ENCODE measurements at regions not wholly inside any gene's neighbourhood (a gene's known extent, or its start where the extent isn't known, plus 50 kb on each side); places are given as distances from the start of the nearest gene placed in this dataset.
"Not testable (repeated sequence)": the region's sequence is repeated elsewhere in the genome, so short reads cannot be mapped to it uniquely, and the experiment has no call there.

DNA sequence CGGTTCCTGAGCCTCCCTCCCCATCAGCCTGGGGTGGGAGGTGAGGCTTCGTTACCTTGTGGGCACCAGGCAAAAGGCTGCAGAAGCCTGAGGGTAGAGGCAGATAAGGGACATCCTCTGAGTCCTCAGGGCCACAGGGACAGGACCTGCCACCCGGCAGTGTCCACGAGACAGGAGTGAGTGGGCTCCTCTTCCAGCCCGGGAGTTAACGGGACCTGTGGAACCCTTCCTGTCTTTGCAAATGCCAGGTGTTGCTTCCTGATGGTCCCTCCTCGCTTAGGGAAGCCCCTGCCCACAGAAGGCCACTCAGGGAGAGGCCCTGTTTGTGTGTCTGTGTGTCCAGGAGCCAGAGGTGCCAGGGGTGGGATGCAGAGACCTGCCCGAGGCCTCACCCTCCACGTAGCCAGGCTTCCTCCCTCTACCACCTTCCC, 111.1 kb upstream of the ALDH1A3 start:
- no peak for DNase-seq (ENCODE audit: low spot score in 2 of 2)
- Mint-ChIP-seq H3K36me3 (no peaks in the 10 kb centered on the region), H3K9me3 (peaks cover 0 to 3% of the 10 kb centered on the region in 2 donors), H3K27ac (no peak overlapping the region)
- no peak for ATAC-seq

DNA sequence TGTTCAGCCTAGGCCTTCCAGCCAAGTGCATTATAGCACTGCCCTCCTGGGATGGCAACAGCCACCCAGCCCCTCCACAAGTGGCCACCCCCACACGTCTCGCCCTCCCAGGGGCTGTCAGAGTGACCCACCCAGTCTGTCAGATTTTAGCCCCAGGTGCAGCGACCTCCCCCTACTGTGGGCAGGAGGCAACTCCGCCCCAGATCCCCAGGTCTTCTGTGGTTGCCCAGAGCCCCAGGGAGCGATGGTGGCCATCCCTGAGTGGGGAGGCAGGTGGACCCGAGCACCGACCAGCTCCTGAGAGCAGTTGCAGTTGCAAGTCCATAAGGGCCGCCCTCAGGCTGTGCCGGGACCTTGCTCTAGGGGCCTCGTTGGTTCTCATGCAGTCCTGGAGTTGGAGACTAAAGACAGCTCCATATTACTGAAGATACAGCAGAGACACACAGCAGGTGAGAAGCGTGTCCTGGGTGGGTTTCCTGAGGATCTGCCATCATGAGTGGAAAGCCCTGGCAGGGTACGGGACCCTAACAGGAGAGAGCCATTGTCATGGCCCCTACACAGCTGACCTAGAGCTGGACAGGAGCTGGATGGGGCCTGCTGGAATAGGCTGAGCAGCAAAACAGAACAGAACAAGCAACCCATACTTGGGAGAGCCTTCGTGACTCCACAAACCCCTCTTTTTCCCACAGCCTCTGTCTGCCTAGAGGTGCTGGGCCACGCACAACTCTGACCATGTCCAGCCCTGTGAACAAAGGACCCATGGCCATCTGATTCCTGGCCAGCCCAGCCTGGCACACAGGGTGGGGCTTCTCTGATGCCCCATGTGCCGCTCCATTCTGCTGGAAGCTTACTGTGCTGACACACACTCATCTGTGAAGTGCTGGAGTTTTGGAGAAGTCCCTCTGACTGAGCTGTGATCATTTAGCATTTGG, 110.3 kb upstream of the ALDH1A3 start:
- DNase-seq (ENCODE audit: low spot score in 2 of 2) (no peak), ATAC-seq (no peak)
- no peak overlapping the region for H3K27ac Mint-ChIP-seq
- H3K9me3 Mint-ChIP-seq: peaks cover 0 to 3% of the 10 kb centered on the region in 2 donors
- no peaks in the 10 kb centered on the region for H3K36me3 Mint-ChIP-seq

DNA sequence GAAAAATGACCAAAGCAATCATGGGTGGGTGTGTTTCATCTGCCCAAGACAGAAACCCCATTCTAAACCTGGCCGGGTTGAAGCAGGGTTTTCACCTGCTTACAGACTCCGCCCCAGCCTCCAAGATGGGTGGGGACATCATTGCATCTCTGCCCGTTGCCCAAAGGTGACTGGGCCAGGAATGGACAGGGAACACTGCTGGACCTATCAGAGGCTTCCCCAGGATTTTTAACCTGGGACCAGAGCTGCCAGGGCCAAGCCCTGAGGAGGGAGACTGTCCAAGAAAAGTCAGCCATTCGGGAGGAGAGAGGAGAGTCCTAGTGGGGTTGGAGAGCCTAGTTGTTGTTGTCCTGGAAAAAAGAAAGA, 109.7 kb upstream of the ALDH1A3 start:
- ATAC-seq (no peak), DNase-seq (ENCODE audit: low spot score in 2 of 2) (no peak)
- Mint-ChIP-seq H3K36me3 (no peaks in the 10 kb centered on the region), H3K27ac (no peak overlapping the region), H3K9me3 (peaks cover 0 to 3% of the 10 kb centered on the region in 2 donors)

GRCh38 chr15:100770661-100771584, 108.7 kb upstream of the ALDH1A3 start:
- H3K9me3 Mint-ChIP-seq: peaks cover 3 to 4% of the 10 kb centered on the region in 2 donors
- DNase-seq (ENCODE audit: low spot score in 2 of 2): no peak
- no peak for ATAC-seq
- peak overlapping the region in 1 of 2 donors; percentile 14 for H3K27ac Mint-ChIP-seq
- peaks cover 0 to 4% of the 10 kb centered on the region in 2 donors for H3K36me3 Mint-ChIP-seq

- peaks cover 0 to 4% of the 10 kb centered on the region in 2 donors for H3K36me3 Mint-ChIP-seq
- DNase-seq (ENCODE audit: low spot score in 2 of 2) (no peak), ATAC-seq (no peak)
- H3K27ac Mint-ChIP-seq: no peak overlapping the region
- peaks cover 3 to 4% of the 10 kb centered on the region in 2 donors for H3K9me3 Mint-ChIP-seq
Measured at GRCh38 chr15:100771746-100772145, 107.9 kb upstream of the ALDH1A3 start.

DNA sequence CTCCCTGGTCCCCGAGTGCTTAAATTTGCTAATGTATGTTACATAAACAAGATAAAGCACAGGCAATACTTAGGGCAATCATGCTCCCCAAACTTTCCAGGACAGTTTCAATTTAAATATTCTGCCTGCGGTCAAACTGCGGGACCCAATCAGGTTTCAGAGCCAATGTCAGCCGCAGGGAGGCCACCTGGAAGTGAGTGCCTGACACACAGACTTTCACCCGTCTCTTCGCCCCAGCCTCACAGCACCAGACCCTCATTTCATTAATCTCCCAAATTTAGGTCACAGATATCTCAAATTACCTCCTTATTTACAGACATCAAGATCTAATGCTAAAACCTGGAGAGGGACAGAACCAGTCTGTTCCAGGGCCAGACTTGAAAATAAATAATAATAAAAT, 107.2 kb upstream of the ALDH1A3 start:
- DNase-seq (ENCODE audit: low spot score in 2 of 2) (no peak), ATAC-seq (no peak)
- Mint-ChIP-seq H3K9me3 (peaks cover 3 to 4% of the 10 kb centered on the region in 2 donors), H3K36me3 (peaks cover 0 to 4% of the 10 kb centered on the region in 2 donors), H3K27ac (no peak overlapping the region)

GRCh38 chr15:100772892-100773520, 106.6 kb upstream of the ALDH1A3 start:
- Mint-ChIP-seq H3K27ac (no peak overlapping the region), H3K9me3 (peaks cover 3 to 4% of the 10 kb centered on the region in 2 donors), H3K36me3 (peaks cover 0 to 4% of the 10 kb centered on the region in 2 donors)
- no peak for ATAC-seq
- no peak for DNase-seq (ENCODE audit: low spot score in 2 of 2)

DNA sequence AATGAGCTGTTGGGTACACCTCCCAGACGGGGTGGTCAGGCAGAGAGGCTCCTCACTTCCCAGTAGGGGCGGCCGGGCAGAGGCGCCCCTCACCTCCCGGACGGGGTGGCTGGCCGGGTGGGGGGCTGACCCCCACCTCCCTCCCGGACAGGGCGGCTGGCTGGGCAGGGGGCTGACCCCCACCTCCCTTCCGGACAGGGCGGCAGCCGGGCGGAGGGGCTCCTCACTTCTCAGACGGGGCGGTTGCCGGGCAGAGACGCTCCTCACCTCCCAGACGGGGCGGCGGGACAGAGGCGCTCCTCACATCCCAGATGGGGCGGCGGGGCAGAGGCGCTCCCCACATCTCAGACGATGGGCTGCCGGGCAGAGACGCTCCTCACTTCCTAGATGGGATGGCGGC, 105.6 kb upstream of the ALDH1A3 start:
- not testable (repeated sequence) for H3K27ac Mint-ChIP-seq; DNase-seq (ENCODE audit: low spot score in 2 of 2); H3K9me3 Mint-ChIP-seq; ATAC-seq; H3K36me3 Mint-ChIP-seq

DNA sequence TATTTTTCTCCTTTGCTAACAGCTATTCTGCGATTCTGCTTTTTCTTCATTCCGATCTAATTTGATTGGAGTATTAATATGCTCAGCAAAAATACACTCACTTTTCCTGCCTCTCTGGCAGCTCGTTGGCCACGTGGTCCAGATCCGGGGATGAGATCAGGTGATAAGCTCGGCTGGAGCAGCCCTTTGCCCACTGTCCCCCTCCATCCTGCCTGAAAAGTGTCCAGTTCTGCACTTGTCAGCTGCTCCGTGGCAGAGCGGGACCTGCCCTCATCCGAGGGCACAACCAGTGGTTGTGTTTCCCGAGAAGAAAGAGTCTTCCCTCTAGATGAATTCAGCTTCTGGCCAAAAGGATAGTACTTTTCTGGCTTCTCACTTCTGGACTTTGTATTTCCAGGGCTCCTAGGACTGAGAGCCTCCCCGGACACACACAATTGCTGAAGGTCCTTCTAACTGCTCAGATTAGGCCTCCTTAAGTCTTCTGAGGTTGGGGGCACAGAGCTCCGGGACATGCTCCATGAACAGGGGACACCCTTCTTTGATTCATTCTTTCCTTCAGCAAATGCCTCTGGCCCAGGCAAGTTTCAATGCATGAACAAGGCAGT, 103.9 kb upstream of the ALDH1A3 start:
- no peak for ATAC-seq
- peaks cover 0 to 4% of the 10 kb centered on the region in 2 donors for H3K36me3 Mint-ChIP-seq
- DNase-seq (ENCODE audit: low spot score in 2 of 2): no peak
- peak overlapping the region in 1 of 2 donors; percentile 82 for H3K27ac Mint-ChIP-seq
- peaks cover 3 to 4% of the 10 kb centered on the region in 2 donors for H3K9me3 Mint-ChIP-seq

- ATAC-seq (no peak), DNase-seq (ENCODE audit: low spot score in 2 of 2) (no peak)
- H3K36me3 Mint-ChIP-seq: peaks cover 0 to 4% of the 10 kb centered on the region in 2 donors
- H3K27ac Mint-ChIP-seq: no peak overlapping the region
- H3K9me3 Mint-ChIP-seq: peaks cover 3 to 4% of the 10 kb centered on the region in 2 donors
Measured at GRCh38 chr15:100777821-100778220, 101.8 kb upstream of the ALDH1A3 start.

GRCh38 chr15:100778831-100779288, 100.8 kb upstream of the ALDH1A3 start:
- Mint-ChIP-seq H3K27ac (no peak overlapping the region), H3K36me3 (peaks cover 0 to 4% of the 10 kb centered on the region in 2 donors)
- no peak for ATAC-seq

DNA sequence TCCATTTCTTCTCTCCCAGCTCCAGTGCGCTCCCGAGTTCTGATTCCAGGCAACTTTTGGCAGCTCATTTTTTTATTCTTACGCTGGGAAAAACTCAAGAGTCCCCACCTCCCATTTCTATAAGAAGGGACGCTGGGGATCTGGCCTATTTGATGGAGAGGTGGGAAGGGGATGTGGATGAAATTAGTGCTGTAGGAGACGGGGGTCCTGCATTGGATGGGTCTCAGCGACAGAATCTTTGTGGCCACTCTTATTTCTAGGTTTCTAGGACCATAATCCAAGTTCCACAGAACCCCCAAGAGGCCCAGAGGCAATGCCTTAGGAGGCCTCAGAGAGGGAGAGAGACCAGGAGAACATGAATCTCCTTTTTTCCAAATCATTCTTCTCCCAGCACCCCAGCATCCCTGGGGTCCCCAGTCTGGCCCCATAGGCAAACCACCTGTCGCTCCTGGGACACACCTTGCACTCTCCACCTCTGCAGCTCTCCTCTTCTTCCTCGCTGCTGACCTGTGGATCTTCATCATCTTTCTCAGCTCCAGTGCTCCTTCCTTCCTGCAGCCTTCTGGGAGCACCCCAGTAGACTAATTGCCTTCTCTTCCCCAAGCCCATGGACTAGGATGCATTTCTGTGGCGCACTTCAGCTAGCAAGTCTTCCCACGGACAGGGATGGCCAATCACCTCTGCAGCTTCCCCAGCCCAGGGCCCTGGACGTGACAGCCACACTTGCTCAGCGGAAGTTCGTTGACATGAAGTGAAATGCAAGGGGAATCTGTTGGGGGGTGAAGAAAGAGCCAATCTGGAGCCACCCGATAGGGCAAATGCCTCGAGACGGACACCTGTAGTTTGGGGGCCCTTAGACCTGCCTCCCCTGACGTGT, 100.1 kb upstream of the ALDH1A3 start:
- no peak for DNase-seq (ENCODE audit: low spot score in 2 of 2)
- ATAC-seq: no peak
- H3K9me3 Mint-ChIP-seq: peaks cover 0 to 4% of the 10 kb centered on the region in 2 donors
- H3K36me3 Mint-ChIP-seq: peaks cover 0 to 4% of the 10 kb centered on the region in 2 donors
- no peak overlapping the region for H3K27ac Mint-ChIP-seq

More at GRCh38 chr15:100778831-100779288, 100.8 kb upstream of the ALDH1A3 start:
- H3K9me3 Mint-ChIP-seq: peaks cover 0 to 4% of the 10 kb centered on the region in 2 donors
- no peak for DNase-seq (ENCODE audit: low spot score in 2 of 2)

DNA sequence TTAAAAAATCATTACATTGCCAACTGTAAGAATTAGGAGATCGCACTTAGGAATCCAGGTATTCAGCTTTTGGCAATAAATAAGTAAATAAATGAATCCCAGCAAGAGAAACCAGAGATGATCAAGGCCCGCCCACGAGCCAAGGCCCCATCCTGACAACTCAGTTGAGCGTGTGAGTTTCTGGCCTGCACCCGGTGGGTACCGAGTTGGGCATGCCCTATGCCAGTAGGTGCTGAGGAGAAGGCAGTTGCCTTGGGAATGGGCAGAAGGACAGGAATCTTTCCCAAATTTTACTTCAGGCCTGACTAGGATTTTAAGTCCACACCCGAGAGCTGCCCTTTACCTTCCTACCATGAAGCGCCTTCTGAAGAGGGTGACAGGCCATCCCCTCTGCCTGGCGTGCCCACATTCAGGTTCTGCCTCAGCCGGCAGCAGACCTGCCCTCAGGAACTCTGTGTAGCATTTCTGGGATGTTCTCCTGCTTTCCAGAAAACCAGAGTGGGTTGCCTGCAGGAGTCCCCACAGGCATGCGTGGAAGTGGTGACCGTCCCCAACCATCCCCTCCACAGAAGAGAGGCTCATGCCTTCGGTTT, 99.3 kb upstream of the ALDH1A3 start:
- ATAC-seq (no peak), DNase-seq (ENCODE audit: low spot score in 2 of 2) (no peak)
- Mint-ChIP-seq H3K27ac (no peak overlapping the region), H3K36me3 (peaks cover 0 to 4% of the 10 kb centered on the region in 2 donors), H3K9me3 (peaks cover 0 to 4% of the 10 kb centered on the region in 2 donors)

GRCh38 chr15:100781061-100781960, 98.3 kb upstream of the ALDH1A3 start:
- no peak overlapping the region for H3K27ac Mint-ChIP-seq
- H3K9me3 Mint-ChIP-seq: no peaks in the 10 kb centered on the region
- DNase-seq (ENCODE audit: low spot score in 2 of 2) (no peak), ATAC-seq (no peak)
- no peaks in the 10 kb centered on the region for H3K36me3 Mint-ChIP-seq

Data from activated naive CD4-positive, alpha-beta T cell treated with anti-CD3 and anti-CD28 coated beads, Interleukin-2, amount 50 U/mL, for 72 hours (primary cell).